NT2/D1 (cell line): ENCODE measurements at regions not wholly inside any gene's neighbourhood (a gene's known extent, or its start where the extent isn't known, plus 50 kb on each side); places are given as distances from the start of the nearest gene placed in this dataset.

Experiments
- SUZ12 ChIP-seq: IDR thresholded peaks from 2 replicates; pipeline ENCODE4 v1.6.1; 2011; ENCODE audit not compliant: insufficient read length, insufficient read depth; ENCODE audit errors: extremely low read depth
- YY1 ChIP-seq: IDR thresholded peaks from 2 replicates; pipeline ENCODE4 v1.6.1; 2011; ENCODE audit not compliant: insufficient read length, insufficient read depth
- ZNF274 ChIP-seq: IDR thresholded peaks from 2 replicates; pipeline ENCODE4 v1.6.1; 2011; ENCODE audit warnings: mild to moderate bottlenecking, low read depth, low read length

DNA sequence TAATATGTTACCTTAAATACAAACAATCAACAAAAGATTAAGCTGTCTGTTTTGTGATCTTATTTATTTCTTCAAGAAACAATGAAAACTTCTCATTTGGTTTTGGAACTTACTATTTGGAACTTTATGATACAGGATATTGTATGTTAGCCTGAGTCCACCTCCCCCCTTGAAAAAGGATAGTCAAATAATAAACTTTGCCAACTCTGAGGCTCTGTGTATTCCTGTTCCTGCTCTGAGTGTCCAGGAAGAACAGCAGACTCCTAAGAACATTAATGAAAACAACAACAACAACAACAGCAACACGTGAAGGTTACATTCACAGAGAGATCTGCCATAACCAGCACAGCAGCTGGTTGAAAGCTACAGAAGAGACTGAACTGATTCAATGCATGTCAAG, 108.1 kb upstream of the AADACL2 start:
- TF ChIP-seq ZNF274: no peak
- no peak for TF ChIP-seq YY1
- no peak for TF ChIP-seq SUZ12
